PFSK-1 (cell line): ENCODE measurements at regions not wholly inside any gene's neighbourhood (a gene's known extent, or its start where the extent isn't known, plus 50 kb on each side); places are given as distances from the start of the nearest gene placed in this dataset.

Experiments used
- POLR2AphosphoS5 ChIP-seq: IDR thresholded peaks from 2 replicates; pipeline ENCODE4 v1.6.1; 2012; ENCODE audit warnings: low read depth, mild to moderate bottlenecking, control low read depth, low read length, moderate library complexity
- TF ChIP-seq, protein P1 (sequence below), 2 experiments: IDR thresholded peaks; 2 replicates each; pipeline versions ENCODE4 v1.6.1 to v1.8.0; 2011 to 2012; ENCODE audit warnings: low read depth in 2 of 2, low read length in 2 of 2, control low read depth in 1 of 2, inconsistent platforms in 1 of 2, mild to moderate bottlenecking in 1 of 2, moderate library complexity in 1 of 2; ENCODE audit not compliant: insufficient read depth in 1 of 2

- no peak for TF ChIP-seq POLR2AphosphoS5
- TF ChIP-seq, protein P1, sequence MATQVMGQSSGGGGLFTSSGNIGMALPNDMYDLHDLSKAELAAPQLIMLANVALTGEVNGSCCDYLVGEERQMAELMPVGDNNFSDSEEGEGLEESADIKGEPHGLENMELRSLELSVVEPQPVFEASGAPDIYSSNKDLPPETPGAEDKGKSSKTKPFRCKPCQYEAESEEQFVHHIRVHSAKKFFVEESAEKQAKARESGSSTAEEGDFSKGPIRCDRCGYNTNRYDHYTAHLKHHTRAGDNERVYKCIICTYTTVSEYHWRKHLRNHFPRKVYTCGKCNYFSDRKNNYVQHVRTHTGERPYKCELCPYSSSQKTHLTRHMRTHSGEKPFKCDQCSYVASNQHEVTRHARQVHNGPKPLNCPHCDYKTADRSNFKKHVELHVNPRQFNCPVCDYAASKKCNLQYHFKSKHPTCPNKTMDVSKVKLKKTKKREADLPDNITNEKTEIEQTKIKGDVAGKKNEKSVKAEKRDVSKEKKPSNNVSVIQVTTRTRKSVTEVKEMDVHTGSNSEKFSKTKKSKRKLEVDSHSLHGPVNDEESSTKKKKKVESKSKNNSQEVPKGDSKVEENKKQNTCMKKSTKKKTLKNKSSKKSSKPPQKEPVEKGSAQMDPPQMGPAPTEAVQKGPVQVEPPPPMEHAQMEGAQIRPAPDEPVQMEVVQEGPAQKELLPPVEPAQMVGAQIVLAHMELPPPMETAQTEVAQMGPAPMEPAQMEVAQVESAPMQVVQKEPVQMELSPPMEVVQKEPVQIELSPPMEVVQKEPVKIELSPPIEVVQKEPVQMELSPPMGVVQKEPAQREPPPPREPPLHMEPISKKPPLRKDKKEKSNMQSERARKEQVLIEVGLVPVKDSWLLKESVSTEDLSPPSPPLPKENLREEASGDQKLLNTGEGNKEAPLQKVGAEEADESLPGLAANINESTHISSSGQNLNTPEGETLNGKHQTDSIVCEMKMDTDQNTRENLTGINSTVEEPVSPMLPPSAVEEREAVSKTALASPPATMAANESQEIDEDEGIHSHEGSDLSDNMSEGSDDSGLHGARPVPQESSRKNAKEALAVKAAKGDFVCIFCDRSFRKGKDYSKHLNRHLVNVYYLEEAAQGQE (IDR thresholded peaks at IDR 0.05; ENCODE audit: insufficient read depth in 1 of 2, low read depth in 2 of 2, low read length in 2 of 2), result no peak
Observed at GRCh38 chr11:38481391-38481790, 1883.4 kb upstream of the RAG2 start.
